H1 (cell line): ENCODE measurements at regions not wholly inside any gene's neighbourhood (a gene's known extent, or its start where the extent isn't known, plus 50 kb on each side); places are given as distances from the start of the nearest gene placed in this dataset.

Source experiments
- NANOG ChIP-seq: IDR thresholded peaks from 2 replicates; pipeline ENCODE4 v1.6.1; 2011; ENCODE audit warnings: low read length, low read depth, mild to moderate bottlenecking, inconsistent platforms; ENCODE audit not compliant: insufficient read depth, poor library complexity, severe bottlenecking
- SAP30 ChIP-seq: fragments of 300-600 bp; sonication (generic); IDR thresholded peaks from 2 replicates; pipeline ENCODE4 v1.7.1; 2012; ENCODE audit warnings: low read length, moderate library complexity, mild to moderate bottlenecking, inconsistent platforms; ENCODE audit not compliant: insufficient read depth, insufficient replicate concordance
- TBP ChIP-seq: IDR thresholded peaks from 2 replicates; pipeline ENCODE4 v1.6.1; 2011; ENCODE audit warnings: low read depth, low read length, improper control_type of control experiment
- TF ChIP-seq, protein P1 (sequence below), 3 experiments: IDR thresholded peaks; 1 replicate in 2 of 3; 2 replicates in 1 of 3; pipeline versions ENCODE4 v1.5.1 to v1.6.1; 2011; ENCODE audit warnings: low read length in 3 of 3, mild to moderate bottlenecking in 3 of 3, inconsistent platforms in 2 of 3, low read depth in 1 of 3, moderate library complexity in 1 of 3; ENCODE audit not compliant: insufficient read depth in 1 of 3; ENCODE audit errors: control extremely low read depth in 1 of 3

DNA sequence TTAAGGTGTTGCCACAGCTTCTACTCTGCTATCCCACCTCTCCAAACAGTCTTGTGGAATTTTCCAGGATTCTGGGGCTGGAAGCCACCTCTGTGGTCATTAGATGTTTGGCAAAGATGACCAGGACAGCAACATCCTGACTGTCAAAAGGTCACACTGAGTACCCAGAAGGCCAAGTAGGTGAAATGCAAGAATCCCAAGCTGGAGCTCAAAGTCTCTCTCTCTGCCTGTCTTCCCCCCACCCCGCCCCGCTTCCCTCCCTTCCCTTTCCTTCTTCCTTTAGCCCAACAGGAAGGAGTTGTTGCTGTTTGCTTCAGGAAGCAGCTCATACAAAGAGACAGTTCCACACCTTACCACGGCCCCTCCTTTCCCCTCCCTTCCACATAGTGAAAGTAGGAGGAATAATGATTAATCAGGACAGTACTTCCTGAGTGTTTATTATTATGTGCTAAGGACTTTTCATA, 75.6 kb upstream of the SLC2A1 start (continued):
- TF ChIP-seq, protein P1, sequence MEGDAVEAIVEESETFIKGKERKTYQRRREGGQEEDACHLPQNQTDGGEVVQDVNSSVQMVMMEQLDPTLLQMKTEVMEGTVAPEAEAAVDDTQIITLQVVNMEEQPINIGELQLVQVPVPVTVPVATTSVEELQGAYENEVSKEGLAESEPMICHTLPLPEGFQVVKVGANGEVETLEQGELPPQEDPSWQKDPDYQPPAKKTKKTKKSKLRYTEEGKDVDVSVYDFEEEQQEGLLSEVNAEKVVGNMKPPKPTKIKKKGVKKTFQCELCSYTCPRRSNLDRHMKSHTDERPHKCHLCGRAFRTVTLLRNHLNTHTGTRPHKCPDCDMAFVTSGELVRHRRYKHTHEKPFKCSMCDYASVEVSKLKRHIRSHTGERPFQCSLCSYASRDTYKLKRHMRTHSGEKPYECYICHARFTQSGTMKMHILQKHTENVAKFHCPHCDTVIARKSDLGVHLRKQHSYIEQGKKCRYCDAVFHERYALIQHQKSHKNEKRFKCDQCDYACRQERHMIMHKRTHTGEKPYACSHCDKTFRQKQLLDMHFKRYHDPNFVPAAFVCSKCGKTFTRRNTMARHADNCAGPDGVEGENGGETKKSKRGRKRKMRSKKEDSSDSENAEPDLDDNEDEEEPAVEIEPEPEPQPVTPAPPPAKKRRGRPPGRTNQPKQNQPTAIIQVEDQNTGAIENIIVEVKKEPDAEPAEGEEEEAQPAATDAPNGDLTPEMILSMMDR (IDR thresholded peaks at IDR 0.05; ENCODE audit: control extremely low read depth in 1 of 3, insufficient read depth in 1 of 3, low read depth in 1 of 3, low read length in 3 of 3): no peak
- TF ChIP-seq SAP30 (no peak), TBP (no peak), NANOG (no peak)
